OCI-LY7 (cell line): ENCODE measurements at regions not wholly inside any gene's neighbourhood (a gene's known extent, or its start where the extent isn't known, plus 50 kb on each side); places are given as distances from the start of the nearest gene placed in this dataset.

Experiments used
- EZH2phosphoT487 ChIP-seq: fragments of 200-600 bp; sonication (generic); IDR thresholded peaks from 2 replicates; pipeline ENCODE4 v1.6.1; 2018; ENCODE audit warnings: low read depth, borderline replicate concordance, mild to moderate bottlenecking, mixed run types, antibody characterized with exemption, low read length, moderate library complexity, mixed read lengths
- TF ChIP-seq, protein P1 (sequence below): fragments of 200-600 bp; sonication (generic); conservative IDR thresholded peaks from 2 replicates; pipeline ENCODE4 v1.5.1; 2014; ENCODE audit warnings: mild to moderate bottlenecking, antibody characterized with exemption, low read length, moderate library complexity, mixed read lengths

- TF ChIP-seq, protein P1, sequence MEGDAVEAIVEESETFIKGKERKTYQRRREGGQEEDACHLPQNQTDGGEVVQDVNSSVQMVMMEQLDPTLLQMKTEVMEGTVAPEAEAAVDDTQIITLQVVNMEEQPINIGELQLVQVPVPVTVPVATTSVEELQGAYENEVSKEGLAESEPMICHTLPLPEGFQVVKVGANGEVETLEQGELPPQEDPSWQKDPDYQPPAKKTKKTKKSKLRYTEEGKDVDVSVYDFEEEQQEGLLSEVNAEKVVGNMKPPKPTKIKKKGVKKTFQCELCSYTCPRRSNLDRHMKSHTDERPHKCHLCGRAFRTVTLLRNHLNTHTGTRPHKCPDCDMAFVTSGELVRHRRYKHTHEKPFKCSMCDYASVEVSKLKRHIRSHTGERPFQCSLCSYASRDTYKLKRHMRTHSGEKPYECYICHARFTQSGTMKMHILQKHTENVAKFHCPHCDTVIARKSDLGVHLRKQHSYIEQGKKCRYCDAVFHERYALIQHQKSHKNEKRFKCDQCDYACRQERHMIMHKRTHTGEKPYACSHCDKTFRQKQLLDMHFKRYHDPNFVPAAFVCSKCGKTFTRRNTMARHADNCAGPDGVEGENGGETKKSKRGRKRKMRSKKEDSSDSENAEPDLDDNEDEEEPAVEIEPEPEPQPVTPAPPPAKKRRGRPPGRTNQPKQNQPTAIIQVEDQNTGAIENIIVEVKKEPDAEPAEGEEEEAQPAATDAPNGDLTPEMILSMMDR = no peak
- TF ChIP-seq EZH2phosphoT487 = no peak
These were observed 690.1 kb upstream of the COX7C start for GRCh38 chr5:85927632-85928031.
